ENCODE measurements at regions not wholly inside any gene's neighbourhood (a gene's known extent, or its start where the extent isn't known, plus 50 kb on each side); places are given as distances from the start of the nearest gene placed in this dataset.

GRCh38 chr2:51225377-51225776 lies 193.4 kb upstream of the NRXN1 start:
- no peak for TF ChIP-seq CTCF (IDR thresholded peaks at IDR 0.05)
- no peak for TF ChIP-seq POLR2A (IDR thresholded peaks at IDR 0.05)

All from right lobe of liver (tissue), 4 donors.